GM12878 (cell line): ENCODE measurements at regions not wholly inside any gene's neighbourhood (a gene's known extent, or its start where the extent isn't known, plus 50 kb on each side); places are given as distances from the start of the nearest gene placed in this dataset.

Source experiments
- ATAC-seq: fragments of 200-7000 bp; cut with Tn5 transposase; 3 replicates; pipeline ENCODE4 v1.9.1; 2020; ENCODE audit warnings: mild to moderate bottlenecking, moderate library complexity
- BruUV-seq: library from RNA; stranded (reverse); fragments of 400-500 nt; replicated peaks from 2 replicates; lab custom pipeline; 2021; lab: Mats Ljungman, UMichigan
- CTCF ChIA-PET: fragments of 300-600 bp; sonication (Branson Sonifier 250); formaldehyde crosslinking; extraction: SDS; loops from one replicate; lab custom pipeline; 2021; ENCODE audit warnings: inconsistent platforms; lab: Yijun Ruan, JAX
- POLR2A ChIA-PET: fragments of 350-600 bp; formaldehyde crosslinking; extraction: SDS; loops from one replicate; lab custom pipeline; 2021; ENCODE audit warnings: inconsistent platforms; lab: Charles Lee
- RAD21 ChIA-PET: fragments of 300-600 bp; sonication (Branson Sonifier 250); formaldehyde crosslinking; loops from one replicate; lab custom pipeline; 2023; ENCODE audit warnings: antibody characterized with exemption; ENCODE audit not compliant: unreplicated experiment; lab: Charles Lee
- SMC1A ChIA-PET: fragments of 300-600 bp; sonication (Branson Sonifier 250); formaldehyde crosslinking; loops from one replicate; lab custom pipeline; 2023; ENCODE audit not compliant: unreplicated experiment, uncharacterized antibody; lab: Charles Lee
- DNase-seq: peaks from one replicate; pipeline ENCODE4 v3.0.0-alpha.2; 2011; ENCODE audit warnings: low read depth, low spot score
- FAIRE-seq: peaks from 3 replicates; lab custom pipeline; 2011; peaks lifted over from hg19 to GRCh38; lab: Jason Lieb, UNC
- H2AFZ ChIP-seq: 2 replicates; pipeline ENCODE4 v1.6.0; 2011; ENCODE audit warnings: low read depth, low read length, control low read depth; ENCODE audit not compliant: control insufficient read depth
- H3K27ac ChIP-seq: 2 replicates; pipeline ENCODE4 v1.5.1; 2011; ENCODE audit warnings: control low read depth; ENCODE audit not compliant: control insufficient read depth, insufficient read depth
- H3K27me3 ChIP-seq, 2 experiments: replicated peaks in 1 of 2; 2 replicates each; pipeline versions ENCODE4 v1.6.0 to v1.6.1; 2011; ENCODE audit warnings: low read length in 1 of 2; ENCODE audit not compliant: control insufficient read depth in 2 of 2, insufficient read depth in 2 of 2
- H3K36me3 ChIP-seq, 2 experiments: 2 replicates each; pipeline ENCODE4 v1.5.1; 2011; ENCODE audit warnings: low read length in 1 of 2; ENCODE audit not compliant: control insufficient read depth in 2 of 2, insufficient read depth in 2 of 2
- H3K4me1 ChIP-seq: 2 replicates; pipeline ENCODE4 v1.6.1; 2011; ENCODE audit warnings: mild to moderate bottlenecking, low read length, moderate library complexity, mixed read lengths; ENCODE audit not compliant: control insufficient read depth, insufficient read depth
- H3K4me2 ChIP-seq: 2 replicates; pipeline ENCODE4 v1.6.0; 2011; ENCODE audit warnings: control low read depth; ENCODE audit not compliant: control insufficient read depth, insufficient read depth
- H3K4me3 ChIP-seq: fragments of 200-600 bp; sonication (generic); 2 replicates; pipeline ENCODE4 v1.5.1; 2016
- H3K79me2 ChIP-seq: 2 replicates; pipeline ENCODE4 v1.6.0; 2011; ENCODE audit warnings: low read length; ENCODE audit not compliant: control insufficient read depth, insufficient read depth
- H3K9ac ChIP-seq: 2 replicates; pipeline ENCODE4 v1.8.0; 2011; ENCODE audit warnings: low read length, control low read depth, mixed read lengths; ENCODE audit not compliant: control insufficient read depth, insufficient read depth
- H3K9me3 ChIP-seq: replicated peaks from 3 replicates; pipeline ENCODE4 v1.5.1; 2011; ENCODE audit warnings: mild to moderate bottlenecking, low read length; ENCODE audit not compliant: control insufficient read depth, insufficient read depth
- H4K20me1 ChIP-seq: 2 replicates; pipeline ENCODE4 v1.6.0; 2011; ENCODE audit not compliant: control insufficient read depth, insufficient read depth
- BCL11A ChIP-seq: IDR thresholded peaks from 2 replicates; pipeline ENCODE4 v1.6.1; 2011; ENCODE audit warnings: low read depth, low read length
- BCLAF1 ChIP-seq: fragments of 450-650 bp; IDR thresholded peaks from 2 replicates; pipeline ENCODE4 v1.6.1; 2017; ENCODE audit warnings: antibody characterized with exemption, mild to moderate bottlenecking, moderate library complexity
- IKZF1 ChIP-seq: fragments of 450-650 bp; conservative IDR thresholded peaks from 2 replicates; pipeline ENCODE4 v1.6.1; 2017; ENCODE audit warnings: antibody characterized with exemption, mild to moderate bottlenecking
- MXI1 ChIP-seq: fragments of 150-350 bp; IDR thresholded peaks from 2 replicates; pipeline ENCODE4 v1.6.1; 2011; ENCODE audit warnings: low read depth, mild to moderate bottlenecking, inconsistent platforms, low read length, improper control_type of control experiment
- NR2C2 ChIP-seq: IDR thresholded peaks from 2 replicates; pipeline ENCODE4 v1.6.1; 2011; ENCODE audit warnings: borderline replicate concordance, low read depth; ENCODE audit not compliant: control insufficient read depth, insufficient read length
- RELB ChIP-seq: fragments of 450-650 bp; IDR thresholded peaks from 2 replicates; pipeline ENCODE4 v1.6.1; 2017; ENCODE audit warnings: low read depth, mild to moderate bottlenecking, moderate library complexity
- RFX5 ChIP-seq: IDR thresholded peaks from 2 replicates; pipeline ENCODE4 v1.6.1; 2011; ENCODE audit warnings: low read depth, low read length, improper control_type of control experiment
- RUNX3 ChIP-seq: IDR thresholded peaks from 2 replicates; pipeline ENCODE4 v1.6.1; 2012; ENCODE audit warnings: low read length, inconsistent platforms
- SIN3A ChIP-seq: IDR thresholded peaks from 2 replicates; pipeline ENCODE4 v1.6.1; 2012; ENCODE audit warnings: low read depth, low read length, improper control_type of control experiment
- SKIL ChIP-seq: fragments of 450-650 bp; IDR thresholded peaks from 2 replicates; pipeline ENCODE4 v1.6.1; 2017; ENCODE audit warnings: mild to moderate bottlenecking, low read depth, inconsistent platforms; ENCODE audit not compliant: poor library complexity, severe bottlenecking
- SMARCA5 ChIP-seq: fragments of 450-650 bp; IDR thresholded peaks from 2 replicates; pipeline ENCODE4 v1.6.1; 2017; ENCODE audit warnings: mild to moderate bottlenecking
- SREBF2 ChIP-seq: IDR thresholded peaks from 2 replicates; pipeline ENCODE4 v1.6.1; 2012; ENCODE audit warnings: mild to moderate bottlenecking, low read length
- WGBS: methylation state at CpG from one replicate; pipeline ENCODE4 v1.1.6; 2016; ENCODE audit warnings: low lambda C conversion rate; ENCODE audit not compliant: insufficient replicate concordance, insufficient coverage; ENCODE audit errors: missing lambda C conversion rate; 5-methylcytosine and 5-hydroxymethylcytosine counted together
- in situ Hi-C: fragments of 300-500 bp; cut with MboI; formaldehyde crosslinking; loops from 9 replicates; pipeline ENCODE4 v1.14.3; 2018; ENCODE audit warnings: mixed read lengths
- intact Hi-C: fragments of 100-400 bp; cut with micrococcal nuclease; formaldehyde crosslinking; loops from one replicate; pipeline ENCODE4 v1.14.2; 2022; ENCODE audit not compliant: unreplicated experiment

GRCh38 chr1:87212431-87213134 is 116.1 kb upstream of the LMO4 start:
- Histone ChIP-seq H4K20me1 (no peaks in the 10 kb centered on the region), H3K79me2 (no peaks in the 10 kb centered on the region), H3K27ac (no peak overlapping the region), H3K27me3 (no peaks in the 10 kb centered on the region), H3K4me2 (no peak overlapping the region), H3K4me1 (peaks cover 5% of the 10 kb centered on the region; the same call in 1 of the 2 replicates), H3K36me3 (no peaks in the 10 kb centered on the region), H3K9me3 (peaks cover 4% of the 10 kb centered on the region; the same call in 2 of the 3 replicates), H2AFZ (no peak overlapping the region), H3K4me3 (no peak overlapping the region), H3K9ac (no peak overlapping the region)
- in situ Hi-C loops, result no loop called here
- ATAC-seq, result no peak
- 30% methylated on average over 6 of the region's 6 CpGs for WGBS
- CTCF ChIA-PET, result no interaction called here
- POLR2A ChIA-PET, result no interaction called here
- RAD21 ChIA-PET, result no interaction called here
- no peak for FAIRE-seq
- intact Hi-C loops, result no loop called here
- no TSS peak for BruUV-seq
- SMC1A ChIA-PET, result interaction anchor here (1.3 kb wide), 1 partner anchor 62 kb away, joined by 3 read pairs; no protein-coding TSS in a partner anchor
- DNase-seq, result no peak
- no peak for TF ChIP-seq SKIL
- TF ChIP-seq SIN3A, result no peak
- TF ChIP-seq SREBF2, result no peak
- TF ChIP-seq RFX5, result no peak
- TF ChIP-seq IKZF1, result no peak
- TF ChIP-seq BCLAF1, result no peak
- TF ChIP-seq RUNX3, result no peak
- TF ChIP-seq MXI1, result no peak
- TF ChIP-seq BCL11A, result no peak
- TF ChIP-seq RELB, result no peak
- no peak for TF ChIP-seq NR2C2
- TF ChIP-seq SMARCA5, result no peak
